HG02981 (cell line): ENCODE measurements at regions not wholly inside any gene's neighbourhood (a gene's known extent, or its start where the extent isn't known, plus 50 kb on each side); places are given as distances from the start of the nearest gene placed in this dataset.
A peak's percentile ranks its signal among the peaks of the same experiment; 100 is the strongest.
"Not testable (repeated sequence)": the region's sequence is repeated elsewhere in the genome, so short reads cannot be mapped to it uniquely, and the experiment has no call there.

Source experiments
- ATAC-seq: cut with Tn5 transposase; IDR thresholded peaks from one replicate; pipeline ENCODE4 v1.9.1; 2021; ENCODE audit warnings: mild to moderate bottlenecking, moderate library complexity; ENCODE audit not compliant: unreplicated experiment

DNA sequence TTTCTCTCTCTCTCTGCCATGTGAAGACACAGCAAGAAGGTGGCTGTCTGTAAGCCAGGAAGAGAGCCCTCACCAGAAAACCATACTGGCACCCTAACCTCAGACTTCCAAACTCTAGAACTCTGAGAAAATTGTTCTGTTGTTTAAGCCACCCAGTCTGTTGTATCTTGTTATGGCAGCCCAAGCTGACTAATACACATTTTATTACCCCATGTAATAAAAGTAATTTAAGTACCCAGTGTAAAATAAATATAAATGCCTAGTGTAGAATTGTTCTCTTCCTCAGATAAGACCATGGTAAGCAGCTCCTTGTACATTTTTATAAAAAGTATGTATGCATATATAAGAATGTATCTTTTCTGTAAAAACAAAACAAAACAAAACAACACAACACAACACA is 119.7 kb downstream of the DTL start:
- ATAC-seq = no peak

- ATAC-seq = no peak
Observed at GRCh38 chr1:212157252-212157651, 121.7 kb downstream of the DTL start.

DNA sequence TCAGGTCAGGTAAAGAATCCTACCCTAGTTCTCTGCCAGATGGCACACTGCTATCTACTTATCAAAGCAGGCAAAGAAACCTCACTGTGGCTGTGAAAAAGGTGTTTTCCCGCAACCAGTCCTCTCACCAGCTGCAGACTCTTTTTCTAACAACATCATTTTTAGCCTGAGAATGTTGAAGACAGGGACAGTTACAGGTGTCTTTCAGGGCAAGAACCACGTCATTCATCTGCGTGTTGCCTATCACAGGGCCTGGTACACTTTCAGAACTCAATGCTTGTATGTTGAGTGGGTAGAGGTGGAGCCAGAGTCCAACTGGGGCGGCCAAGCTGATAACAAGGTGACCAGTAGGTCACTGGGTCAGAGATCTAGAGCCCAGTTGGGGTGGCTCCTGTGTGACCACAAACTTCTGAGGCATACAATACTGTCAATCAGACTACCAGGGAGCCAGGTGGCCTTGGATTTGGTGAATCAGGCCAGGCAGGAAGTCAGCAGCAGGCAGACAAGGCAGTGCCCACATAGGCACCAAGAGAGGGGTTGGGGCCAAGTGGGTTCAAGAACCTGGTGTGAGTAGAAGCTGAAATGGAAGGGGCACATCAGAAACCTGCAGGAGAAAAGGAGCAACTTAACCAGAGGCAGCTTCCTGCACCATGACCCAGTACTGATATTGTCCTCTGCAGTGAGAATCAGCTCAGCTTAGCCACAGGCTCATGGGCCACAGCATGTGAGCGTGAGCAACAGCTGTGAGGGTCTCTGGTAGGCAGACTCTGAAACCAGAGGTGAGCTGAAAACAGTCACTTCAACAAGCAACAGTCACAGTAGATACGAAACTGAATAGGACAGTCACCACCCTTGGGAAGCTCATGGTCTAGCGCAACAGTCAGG is 123.6 kb downstream of the DTL start:
- ATAC-seq = peak; percentile 42

GRCh38 chr1:212161231-212161781 is 123.9 kb upstream of the PPP2R5A start:
- no peak for ATAC-seq

DNA sequence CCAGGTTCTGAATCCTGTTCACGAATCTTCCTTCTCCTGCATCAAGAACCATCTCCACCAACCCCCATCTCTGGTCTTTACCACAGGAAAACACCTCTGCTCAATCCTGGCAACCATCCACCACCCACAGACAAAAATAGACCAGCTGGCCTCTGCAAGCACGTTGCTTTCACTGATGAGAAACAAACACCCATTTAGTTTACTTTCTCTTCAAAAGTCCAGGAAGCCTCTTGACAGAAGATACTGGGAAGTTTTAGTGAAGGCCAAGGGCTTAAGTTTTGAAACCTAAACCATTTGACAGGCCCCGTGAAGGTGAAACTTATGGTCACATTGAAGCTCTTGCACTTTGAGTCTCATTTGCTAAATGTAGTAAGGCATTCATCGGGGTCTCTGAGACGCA is 122.6 kb upstream of the PPP2R5A start:
- peak; percentile 40 for ATAC-seq

- no peak for ATAC-seq
Observed at GRCh38 chr1:212164095-212164872, 120.9 kb upstream of the PPP2R5A start.

- no peak for ATAC-seq
Observed at GRCh38 chr1:212166244-212166643, 119.0 kb upstream of the PPP2R5A start.

DNA sequence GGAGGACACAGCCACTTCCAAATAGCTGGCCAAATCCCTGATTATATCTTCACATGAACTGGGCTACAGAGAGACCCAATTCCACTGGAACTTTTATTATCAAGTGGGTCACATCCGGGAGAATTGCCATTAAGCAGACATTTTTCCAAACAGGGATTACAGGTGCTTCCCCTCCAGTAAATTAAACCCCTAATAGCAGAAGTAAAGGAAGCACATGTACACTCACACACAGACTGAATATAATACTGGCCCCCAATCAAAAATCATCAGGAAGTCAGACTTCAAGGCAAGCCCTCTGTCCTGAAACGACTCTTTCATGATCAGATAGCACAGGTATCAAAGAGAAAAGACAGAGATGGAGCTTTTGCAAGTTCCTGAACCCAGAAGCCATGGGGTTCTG is 118.6 kb upstream of the PPP2R5A start:
- no peak for ATAC-seq

DNA sequence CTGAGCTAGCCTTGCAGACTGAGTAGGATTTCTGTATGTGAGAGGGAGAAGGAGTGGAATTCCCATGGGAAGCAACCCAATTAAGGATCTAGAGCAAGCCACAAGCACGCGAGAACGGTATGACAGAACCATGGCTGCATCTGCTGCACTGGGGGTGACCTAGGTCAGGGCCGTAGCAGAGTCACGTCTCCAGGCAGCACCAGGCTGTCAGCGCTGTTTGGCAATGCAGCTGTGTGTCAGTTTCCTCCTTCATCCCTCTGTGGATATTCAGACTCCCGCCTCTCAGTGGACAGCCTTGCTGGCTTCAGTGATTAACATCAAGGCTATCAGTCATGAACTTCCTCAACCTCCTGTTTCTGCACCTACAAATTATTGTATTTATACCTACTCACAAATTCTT is 118.1 kb upstream of the PPP2R5A start:
- no peak for ATAC-seq

GRCh38 chr1:212173567-212173966 is 111.6 kb upstream of the PPP2R5A start:
- ATAC-seq = no peak

DNA sequence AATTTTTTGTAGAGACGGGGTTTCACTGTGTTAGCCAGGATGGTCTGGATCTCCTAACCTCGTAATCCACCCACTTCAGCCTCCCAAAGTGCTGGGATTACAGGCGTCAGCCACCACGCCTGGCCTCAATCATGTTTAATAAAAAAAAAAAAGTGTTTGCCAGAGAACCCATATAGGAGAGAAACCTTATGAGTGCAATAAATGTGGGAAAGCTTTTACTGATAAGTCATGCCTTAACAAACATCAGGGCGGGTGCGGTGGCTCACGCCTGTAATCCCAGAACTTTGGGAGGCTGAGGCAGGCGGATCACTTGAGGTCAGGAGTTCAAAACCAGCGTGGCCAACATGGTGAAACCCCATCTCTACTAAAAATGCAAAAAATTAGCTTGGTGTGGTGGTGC is 110.9 kb upstream of the PPP2R5A start:
- not testable (repeated sequence) for ATAC-seq

- no peak for ATAC-seq
Observed at GRCh38 chr1:212177542-212177941, 107.7 kb upstream of the PPP2R5A start.

GRCh38 chr1:212178851-212179250 is 106.4 kb upstream of the PPP2R5A start:
- no peak for ATAC-seq

DNA sequence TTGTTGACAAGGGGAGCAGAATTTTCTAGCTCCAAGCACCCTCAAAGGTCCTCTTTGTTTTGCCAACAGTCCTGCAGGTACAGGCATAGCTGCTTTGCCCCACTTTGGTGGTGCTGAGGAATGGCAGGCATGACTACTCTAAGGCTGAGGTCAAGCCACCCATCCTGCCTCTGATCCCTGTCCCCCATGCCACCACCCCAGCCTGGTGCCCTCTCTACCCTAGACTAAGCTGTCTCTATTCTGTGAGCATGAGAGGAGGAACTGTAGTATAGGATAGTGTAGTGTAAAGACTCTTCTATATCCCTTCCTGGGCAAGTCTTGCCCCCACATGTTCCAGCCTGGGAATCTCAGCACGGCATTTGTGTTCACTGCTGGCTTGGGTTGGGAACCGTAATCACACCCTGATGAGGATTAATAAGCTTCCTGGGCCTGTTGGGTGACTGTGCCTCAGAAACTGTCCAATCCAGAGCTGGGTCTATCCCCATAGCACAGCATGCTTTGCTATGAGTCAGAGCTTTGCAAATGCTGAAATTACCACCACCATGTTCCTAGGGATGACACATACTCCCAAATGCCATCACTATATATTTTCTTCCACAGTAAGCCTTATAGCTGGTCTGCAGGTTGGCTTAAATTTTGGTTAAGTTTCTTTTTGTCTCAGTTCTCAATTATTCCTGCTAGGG is 105.7 kb upstream of the PPP2R5A start:
- no peak for ATAC-seq

- ATAC-seq = no peak
Observed at GRCh38 chr1:212181015-212181882, 104.0 kb upstream of the PPP2R5A start.

- no peak for ATAC-seq
Observed at GRCh38 chr1:212182171-212182570, 103.0 kb upstream of the PPP2R5A start.

- ATAC-seq = no peak
Observed at GRCh38 chr1:212182579-212182978, 102.6 kb upstream of the PPP2R5A start.

DNA sequence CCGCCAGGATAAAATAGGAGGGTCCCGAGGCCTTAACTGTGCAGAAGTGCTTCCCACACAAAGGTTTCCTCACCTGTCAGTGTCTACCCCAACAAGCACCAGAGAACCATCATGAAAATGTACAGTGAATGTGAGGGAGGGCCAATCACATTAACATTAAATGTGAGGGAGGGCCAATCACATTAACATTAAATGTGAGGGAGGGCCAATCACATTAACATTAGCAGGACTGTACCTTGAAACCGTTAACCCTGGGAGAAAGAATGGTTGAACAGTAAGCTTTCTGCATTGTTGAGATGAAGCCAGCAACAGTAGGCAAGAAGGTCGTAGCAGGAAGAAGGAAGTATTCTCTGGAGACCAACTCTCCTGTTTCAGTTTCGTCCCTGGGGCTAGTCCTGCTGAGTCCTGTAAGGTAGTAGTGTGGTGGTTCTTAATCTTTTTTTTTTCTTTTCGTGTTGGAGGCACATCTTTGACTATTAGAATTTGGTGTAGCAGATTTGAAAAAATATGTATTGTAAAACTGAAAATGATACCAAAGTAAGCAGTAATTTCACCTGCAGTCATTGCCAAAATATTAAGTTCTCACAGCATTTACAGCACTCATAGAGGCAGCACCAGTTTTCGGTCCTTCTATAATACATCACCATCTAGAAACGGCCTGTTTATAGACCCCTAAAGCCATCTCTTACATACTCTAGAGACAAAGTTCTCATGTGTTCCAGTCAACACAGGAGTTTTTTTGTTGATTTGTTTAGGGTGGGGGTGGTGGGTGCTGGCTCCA is 98.6 kb upstream of the PPP2R5A start:
- ATAC-seq = peak; percentile 99

- no peak for ATAC-seq
Observed at GRCh38 chr1:212188599-212189351, 96.4 kb upstream of the PPP2R5A start.
